ENCODE measurements at regions not wholly inside any gene's neighbourhood (a gene's known extent, or its start where the extent isn't known, plus 50 kb on each side); places are given as distances from the start of the nearest gene placed in this dataset.

DNA sequence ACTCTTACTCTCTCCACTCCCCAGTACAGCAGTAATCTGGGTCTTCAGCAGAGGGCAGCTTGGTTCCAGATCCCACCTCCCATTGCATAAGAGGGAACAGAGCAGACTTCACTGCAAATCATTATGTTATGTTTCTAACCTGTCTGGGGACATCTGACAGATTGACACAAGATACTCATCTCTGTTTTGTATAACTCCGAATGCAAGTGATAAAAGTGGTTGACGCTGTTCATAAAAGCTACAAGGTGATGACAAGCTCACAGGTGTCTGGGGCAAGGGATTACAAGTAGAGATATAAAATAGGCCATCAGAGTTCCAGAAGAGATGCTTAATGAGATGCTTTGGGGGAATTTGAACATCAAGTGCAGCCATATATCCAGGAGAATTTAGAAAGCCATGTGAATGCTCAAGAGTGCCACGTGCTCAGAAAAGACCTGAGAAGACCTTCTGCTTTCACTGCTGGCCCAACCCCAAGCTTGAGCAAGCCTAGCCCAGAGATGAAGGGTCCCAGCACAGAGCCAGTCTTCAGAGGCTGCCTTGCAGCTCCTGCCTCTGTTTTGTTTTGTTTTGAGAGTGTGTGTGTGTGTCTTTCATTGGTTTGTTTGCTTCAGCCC is 80.6 kb downstream of the VSTM2A start:
- no peak for DNase-seq

Data from SHP77 treated with DMSO at 0.1 percent for 48 hours (cell line).